Keratinocyte (primary cell): ENCODE measurements at regions not wholly inside any gene's neighbourhood (a gene's known extent, or its start where the extent isn't known, plus 50 kb on each side); places are given as distances from the start of the nearest gene placed in this dataset.

Experiments
- DNase-seq: peaks from one replicate; pipeline ENCODE4 v3.0.0-alpha.2; 2011; ENCODE audit warnings: low read depth, missing footprints, low spot score
- FAIRE-seq: peaks from 2 replicates; lab custom pipeline; 2011; peaks lifted over from hg19 to GRCh38; lab: Jason Lieb, UNC
- H2AFZ ChIP-seq: 2 replicates; pipeline ENCODE4 v1.6.0; 2012; ENCODE audit warnings: low read length, control low read depth, inconsistent platforms; ENCODE audit not compliant: control insufficient read depth
- H3K27ac ChIP-seq: 2 replicates; pipeline ENCODE4 v1.5.1; 2011; ENCODE audit warnings: low read length; ENCODE audit not compliant: control insufficient read depth, insufficient read depth
- H3K27me3 ChIP-seq: 3 replicates; pipeline ENCODE4 v1.6.0; 2011; ENCODE audit warnings: low read length; ENCODE audit not compliant: control insufficient read depth, insufficient read depth; ENCODE audit errors: extremely low read depth
- H3K36me3 ChIP-seq, 2 experiments: 2 replicates in 1 of 2; 3 replicates in 1 of 2; pipeline ENCODE4 v1.5.1; 2011; ENCODE audit warnings: low read length in 2 of 2, mild to moderate bottlenecking in 1 of 2; ENCODE audit not compliant: control insufficient read depth in 2 of 2, insufficient read depth in 2 of 2; ENCODE audit errors: extremely low read depth in 1 of 2
- H3K4me1 ChIP-seq: 3 replicates; pipeline ENCODE4 v1.5.1; 2011; ENCODE audit warnings: low read length; ENCODE audit not compliant: control insufficient read depth, insufficient read depth; ENCODE audit errors: extremely low read depth
- H3K4me2 ChIP-seq: 3 replicates; pipeline ENCODE4 v1.6.0; 2011; ENCODE audit warnings: low read depth, low read length; ENCODE audit not compliant: control insufficient read depth, insufficient read depth; ENCODE audit errors: extremely low read depth
- H3K4me3 ChIP-seq, 3 experiments: fragments of 200-600 bp in 1 of 3; sonication (generic) in 1 of 3; 2 replicates in 2 of 3; 3 replicates in 1 of 3; pipeline ENCODE4 v1.5.1; 2011 to 2016; ENCODE audit warnings: low read length in 3 of 3, mild to moderate bottlenecking in 3 of 3, control low read depth in 2 of 3, inconsistent platforms in 1 of 3, low read depth in 1 of 3, mixed read lengths in 1 of 3, mixed run types in 1 of 3, moderate library complexity in 1 of 3; ENCODE audit not compliant: control insufficient read depth in 2 of 3, insufficient read depth in 2 of 3; ENCODE audit errors: extremely low read depth in 1 of 3
- H3K79me2 ChIP-seq: 2 replicates; pipeline ENCODE4 v1.6.0; 2012; ENCODE audit warnings: low read length; ENCODE audit not compliant: control insufficient read depth, insufficient read depth
- H3K9ac ChIP-seq: 3 replicates; pipeline ENCODE4 v1.6.0; 2011; ENCODE audit warnings: low read length; ENCODE audit not compliant: control insufficient read depth, insufficient read depth; ENCODE audit errors: extremely low read depth
- H3K9me1 ChIP-seq: 3 replicates; pipeline ENCODE4 v1.6.0; 2011; ENCODE audit warnings: low read length; ENCODE audit not compliant: control insufficient read depth, insufficient read depth; ENCODE audit errors: extremely low read depth
- H3K9me3 ChIP-seq: 2 replicates; pipeline ENCODE4 v1.5.1; 2012; ENCODE audit warnings: low read depth, low read length; ENCODE audit not compliant: control insufficient read depth
- H4K20me1 ChIP-seq: 3 replicates; pipeline ENCODE4 v1.6.0; 2011; ENCODE audit warnings: low read length; ENCODE audit not compliant: control insufficient read depth, insufficient read depth; ENCODE audit errors: extremely low read depth
- EZH2 ChIP-seq: IDR thresholded peaks from one replicate; pipeline ENCODE4 v1.6.1; 2012; ENCODE audit warnings: inconsistent platforms, mild to moderate bottlenecking, low read length, moderate library complexity
- dilution Hi-C: fragments of 300-500 bp; cut with MboI; formaldehyde crosslinking; loops from one replicate; pipeline ENCODE4 v1.7.0; 2020; ENCODE audit warnings: low sequenced_read_pairs; ENCODE audit not compliant: extremely low pct_ligation_motif_present
- TF ChIP-seq, protein P1 (sequence below), 3 experiments: IDR thresholded peaks in 1 of 3; conservative IDR thresholded peaks in 1 of 3; optimal IDR thresholded peaks in 1 of 3; 2 replicates in 2 of 3; 3 replicates in 1 of 3; pipeline versions ENCODE3 to v1.5.1; 2011; ENCODE audit warnings: low read length in 3 of 3, mild to moderate bottlenecking in 3 of 3, moderate library complexity in 2 of 3, control low read depth in 1 of 3, inconsistent platforms in 1 of 3; ENCODE audit not compliant: insufficient read depth in 2 of 3; ENCODE audit errors: extremely low read depth in 1 of 3

DNA sequence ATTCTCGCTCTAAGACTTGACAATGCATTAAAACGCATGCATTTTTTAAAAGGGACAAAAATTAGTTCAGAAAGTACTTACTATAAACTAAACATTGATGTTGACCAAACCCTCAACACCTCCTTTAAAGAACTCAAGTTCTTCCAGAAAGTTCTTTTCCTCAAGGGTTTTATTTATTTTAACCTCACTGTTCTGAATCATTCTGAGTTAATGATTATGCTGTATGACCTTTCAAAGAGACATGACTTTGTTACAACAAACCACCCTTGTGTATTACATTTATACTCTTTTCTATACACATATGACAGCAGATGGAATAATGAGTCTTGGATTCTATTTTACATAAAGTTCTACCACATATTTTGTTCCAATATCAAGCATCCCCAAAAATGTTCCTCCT lies 139.8 kb upstream of the CCDC150 start:
- dilution Hi-C loops = no loop called here
- no peaks in the 10 kb centered on the region for H4K20me1 ChIP-seq
- DNase-seq = no peak
- H3K27ac ChIP-seq = no peak overlapping the region
- H3K4me2 ChIP-seq = no peak overlapping the region
- no peak for FAIRE-seq
- H2AFZ ChIP-seq = no peak overlapping the region
- H3K4me1 ChIP-seq = no peaks in the 10 kb centered on the region
- no peak overlapping the region for H3K9ac ChIP-seq
- no peak for TF ChIP-seq EZH2
- TF ChIP-seq, protein P1, sequence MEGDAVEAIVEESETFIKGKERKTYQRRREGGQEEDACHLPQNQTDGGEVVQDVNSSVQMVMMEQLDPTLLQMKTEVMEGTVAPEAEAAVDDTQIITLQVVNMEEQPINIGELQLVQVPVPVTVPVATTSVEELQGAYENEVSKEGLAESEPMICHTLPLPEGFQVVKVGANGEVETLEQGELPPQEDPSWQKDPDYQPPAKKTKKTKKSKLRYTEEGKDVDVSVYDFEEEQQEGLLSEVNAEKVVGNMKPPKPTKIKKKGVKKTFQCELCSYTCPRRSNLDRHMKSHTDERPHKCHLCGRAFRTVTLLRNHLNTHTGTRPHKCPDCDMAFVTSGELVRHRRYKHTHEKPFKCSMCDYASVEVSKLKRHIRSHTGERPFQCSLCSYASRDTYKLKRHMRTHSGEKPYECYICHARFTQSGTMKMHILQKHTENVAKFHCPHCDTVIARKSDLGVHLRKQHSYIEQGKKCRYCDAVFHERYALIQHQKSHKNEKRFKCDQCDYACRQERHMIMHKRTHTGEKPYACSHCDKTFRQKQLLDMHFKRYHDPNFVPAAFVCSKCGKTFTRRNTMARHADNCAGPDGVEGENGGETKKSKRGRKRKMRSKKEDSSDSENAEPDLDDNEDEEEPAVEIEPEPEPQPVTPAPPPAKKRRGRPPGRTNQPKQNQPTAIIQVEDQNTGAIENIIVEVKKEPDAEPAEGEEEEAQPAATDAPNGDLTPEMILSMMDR (optimal IDR thresholded peaks at IDR 0.05 in 1 of 3, IDR thresholded peaks at IDR 0.05 in 1 of 3, conservative IDR thresholded peaks at IDR 0.05 in 1 of 3; ENCODE audit: extremely low read depth in 1 of 3, insufficient read depth in 2 of 3, low read length in 3 of 3) = no peak
- H3K36me3 ChIP-seq = no peaks in the 10 kb centered on the region
- no peaks in the 10 kb centered on the region for H3K9me1 ChIP-seq
- peaks cover 3% of the 10 kb centered on the region for H3K9me3 ChIP-seq
- H3K27me3 ChIP-seq = no peaks in the 10 kb centered on the region
- H3K79me2 ChIP-seq = no peaks in the 10 kb centered on the region
- no peak overlapping the region for H3K4me3 ChIP-seq

DNA sequence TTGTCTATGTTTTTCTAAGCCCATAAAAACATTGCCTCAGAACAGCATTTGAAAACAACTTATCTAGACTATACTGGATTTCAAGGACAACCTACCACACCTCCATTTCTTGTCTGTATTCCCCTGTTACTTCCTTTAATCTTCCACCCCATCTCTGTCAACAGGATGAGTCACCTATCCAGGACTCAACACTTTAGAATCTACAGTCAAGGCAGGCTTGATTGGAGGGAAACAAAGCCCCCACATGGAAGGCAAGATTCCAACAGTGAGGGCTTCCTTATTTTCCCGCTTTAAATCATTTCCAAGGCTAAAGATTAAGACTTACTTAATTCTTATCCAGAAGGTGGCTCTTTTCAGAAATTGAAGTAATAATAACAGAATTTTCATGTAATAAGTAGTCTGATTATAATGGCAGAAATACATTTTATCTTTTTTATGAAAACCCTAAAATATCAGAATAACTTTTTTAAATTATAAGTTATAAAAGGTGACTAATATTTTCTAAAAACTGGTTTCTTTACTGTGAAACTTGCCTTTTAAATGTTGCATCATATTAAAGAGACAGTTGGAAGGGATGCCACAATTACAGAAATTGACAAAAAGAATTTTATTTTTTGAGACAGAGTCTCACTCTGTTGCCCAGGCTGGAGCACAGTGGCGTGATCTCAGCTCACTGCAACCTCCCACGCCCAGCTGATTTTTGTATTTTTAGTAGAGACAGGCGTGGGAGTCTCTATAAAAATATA lies 138.7 kb upstream of the CCDC150 start:
- no peaks in the 10 kb centered on the region for H3K4me1 ChIP-seq
- H3K36me3 ChIP-seq = no peaks in the 10 kb centered on the region
- H3K9ac ChIP-seq = no peak overlapping the region
- no peak overlapping the region for H3K4me3 ChIP-seq
- no peak for FAIRE-seq
- H3K27me3 ChIP-seq = no peaks in the 10 kb centered on the region
- no peak for TF ChIP-seq EZH2
- TF ChIP-seq, protein P1 (optimal IDR thresholded peaks at IDR 0.05 in 1 of 3, IDR thresholded peaks at IDR 0.05 in 1 of 3, conservative IDR thresholded peaks at IDR 0.05 in 1 of 3; ENCODE audit: extremely low read depth in 1 of 3, insufficient read depth in 2 of 3, low read length in 3 of 3) = no peak
- peaks cover 3% of the 10 kb centered on the region for H3K9me3 ChIP-seq
- no peak overlapping the region for H3K4me2 ChIP-seq
- DNase-seq = no peak
- H3K9me1 ChIP-seq = no peaks in the 10 kb centered on the region
- H3K79me2 ChIP-seq = no peaks in the 10 kb centered on the region
- no peak overlapping the region for H3K27ac ChIP-seq
- dilution Hi-C loops = no loop called here
- H2AFZ ChIP-seq = no peak overlapping the region
- H4K20me1 ChIP-seq = no peaks in the 10 kb centered on the region
